ENCODE measurements at regions not wholly inside any gene's neighbourhood (a gene's known extent, or its start where the extent isn't known, plus 50 kb on each side); places are given as distances from the start of the nearest gene placed in this dataset.
"Not testable (repeated sequence)": the region's sequence is repeated elsewhere in the genome, so short reads cannot be mapped to it uniquely, and the experiment has no call there.

DNA sequence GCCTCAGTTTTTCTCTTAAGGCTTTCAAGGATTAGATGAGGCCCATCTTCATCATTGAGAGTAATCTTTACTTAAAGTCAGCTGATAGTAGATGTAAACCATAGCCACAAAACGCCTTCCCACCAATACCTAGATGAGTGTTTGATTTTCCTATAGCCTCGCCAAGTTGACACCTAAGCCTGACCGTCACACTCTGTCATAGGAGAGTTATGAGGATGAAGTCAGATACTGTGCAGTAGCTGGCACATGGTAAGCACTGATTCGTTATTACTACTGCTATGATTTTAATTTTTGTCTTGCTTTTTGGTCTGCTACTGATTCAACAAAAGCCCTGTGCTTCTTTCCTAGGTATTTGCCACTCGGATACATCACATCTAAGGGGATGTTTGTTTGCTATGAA is 395.5 kb downstream of the RPS6KC1 start:
- no peak for DNase-seq (ENCODE audit: low read depth)
- no peak overlapping the region for H3K4me3 ChIP-seq (ENCODE audit: low read depth, low read length)

DNA sequence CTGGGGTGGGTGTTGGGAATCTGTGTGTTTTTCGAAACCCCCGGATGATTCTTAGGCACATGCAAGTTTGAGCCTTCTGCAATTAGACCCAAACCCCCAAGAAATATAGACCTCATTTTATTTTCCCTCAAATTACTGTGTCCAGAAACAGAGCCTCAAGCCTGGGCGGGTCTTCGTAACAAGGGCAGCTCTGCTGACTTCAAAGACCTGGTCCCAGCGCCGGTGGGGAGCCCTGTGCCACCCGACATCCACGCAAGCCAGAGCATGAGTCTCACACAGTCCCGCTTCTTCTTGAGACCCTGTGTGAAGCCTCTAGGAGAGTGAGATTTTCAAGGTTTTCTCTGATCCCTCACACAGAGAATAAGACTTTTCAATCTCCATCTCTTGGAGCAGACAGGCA is 397.3 kb downstream of the RPS6KC1 start:
- DNase-seq (ENCODE audit: low read depth) = no peak
- H3K4me3 ChIP-seq (ENCODE audit: low read depth, low read length) = no peak overlapping the region

GRCh38 chr1:213448776-213449175 is 397.7 kb downstream of the RPS6KC1 start:
- no peak for DNase-seq (ENCODE audit: low read depth)
- no peak overlapping the region for H3K4me3 ChIP-seq (ENCODE audit: low read depth, low read length)

- no peak overlapping the region for H3K4me3 ChIP-seq (ENCODE audit: low read depth, low read length)
- no peak for DNase-seq (ENCODE audit: low read depth)
Observed at GRCh38 chr1:213452501-213452900, 401.5 kb downstream of the RPS6KC1 start.

- H3K4me3 ChIP-seq (ENCODE audit: low read depth, low read length) = no peak overlapping the region
- DNase-seq (ENCODE audit: low read depth) = no peak
Observed at GRCh38 chr1:213457186-213457585, 406.1 kb downstream of the RPS6KC1 start.

- DNase-seq (ENCODE audit: low read depth) = no peak
- no peak overlapping the region for H3K4me3 ChIP-seq (ENCODE audit: low read depth, low read length)
Observed at GRCh38 chr1:213457733-213458132, 406.7 kb downstream of the RPS6KC1 start.

DNA sequence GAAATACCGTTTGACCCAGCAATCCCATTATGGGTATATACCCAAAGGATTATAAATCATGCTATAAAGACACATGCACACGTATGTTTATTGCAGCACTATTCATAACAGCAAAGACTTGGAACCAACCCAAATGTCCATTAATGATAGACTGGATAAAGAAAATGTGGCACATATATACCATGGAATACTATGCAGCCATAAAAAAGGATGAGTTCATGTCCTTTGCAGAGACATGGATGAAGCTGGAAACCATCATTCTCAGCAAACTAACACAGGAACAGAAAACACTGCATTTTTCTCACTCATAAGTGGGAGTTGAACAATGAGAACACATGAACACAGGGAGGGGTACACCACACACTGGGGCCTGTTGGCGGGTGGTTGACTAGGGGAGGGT is 411.3 kb downstream of the RPS6KC1 start:
- not testable (repeated sequence) for H3K4me3 ChIP-seq (ENCODE audit: low read depth, low read length); DNase-seq (ENCODE audit: low read depth)

DNA sequence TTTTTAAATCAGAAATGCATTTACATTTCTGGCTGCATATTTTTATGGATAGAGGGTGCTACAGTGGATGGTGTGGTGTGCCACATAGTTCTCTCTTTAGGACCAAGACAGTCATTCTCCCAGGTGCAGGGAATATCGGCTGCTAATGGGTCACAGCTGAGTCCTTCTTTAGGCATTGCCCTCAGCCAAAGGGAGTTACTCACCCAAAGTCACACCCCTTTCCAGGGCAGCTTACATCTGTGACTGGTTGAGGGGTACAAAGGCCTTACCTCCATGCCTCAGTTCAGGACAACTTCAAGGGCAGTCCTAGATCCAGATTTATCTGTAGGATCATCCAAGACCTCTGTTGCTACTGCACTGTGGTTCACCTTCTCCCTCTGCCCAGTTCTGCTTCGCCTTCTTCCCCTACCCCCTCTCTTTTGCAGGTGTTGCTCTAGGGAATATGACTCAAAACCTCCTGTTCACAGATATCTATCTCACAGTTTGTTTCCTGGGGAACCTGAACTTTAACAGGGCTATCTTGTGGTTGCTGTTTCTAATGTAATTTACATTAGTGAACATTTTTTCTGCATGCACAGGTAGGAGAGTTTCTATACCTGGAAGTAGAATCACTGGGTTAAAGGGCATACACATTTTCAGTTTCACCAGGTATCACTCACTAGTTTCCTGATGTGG is 413.9 kb downstream of the RPS6KC1 start:
- no peak for DNase-seq (ENCODE audit: low read depth)
- no peak overlapping the region for H3K4me3 ChIP-seq (ENCODE audit: low read depth, low read length)

- DNase-seq (ENCODE audit: low read depth) = no peak
- H3K4me3 ChIP-seq (ENCODE audit: low read depth, low read length) = no peak overlapping the region
Observed at GRCh38 chr1:213466541-213466940, 415.5 kb downstream of the RPS6KC1 start.

DNA sequence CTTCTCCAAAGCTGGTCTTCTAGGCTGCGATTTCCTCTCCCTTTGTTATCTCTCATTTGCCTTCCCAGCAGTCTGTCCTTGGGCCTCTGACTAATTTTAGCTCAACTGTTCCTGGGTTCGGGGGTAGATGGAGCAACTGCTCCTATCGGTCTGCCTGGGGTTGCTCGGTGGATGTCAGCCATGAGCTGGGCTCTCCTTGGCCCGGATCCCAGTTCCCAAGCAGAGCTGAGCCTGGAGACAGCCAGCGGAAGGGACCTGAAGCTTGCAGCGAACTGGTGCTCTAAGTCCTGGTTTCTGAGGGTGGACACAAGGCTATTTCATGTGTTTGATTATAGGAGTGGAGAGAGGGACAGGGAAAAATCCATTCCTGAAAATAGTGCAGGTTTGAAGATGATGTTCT is 423.0 kb downstream of the RPS6KC1 start:
- H3K4me3 ChIP-seq (ENCODE audit: low read depth, low read length) = no peak overlapping the region
- no peak for DNase-seq (ENCODE audit: low read depth)

GRCh38 chr1:213481395-213481794 is 430.4 kb downstream of the RPS6KC1 start:
- DNase-seq (ENCODE audit: low read depth) = no peak
- no peak overlapping the region for H3K4me3 ChIP-seq (ENCODE audit: low read depth, low read length)

GRCh38 chr1:213484333-213484732 is 433.3 kb downstream of the RPS6KC1 start:
- H3K4me3 ChIP-seq (ENCODE audit: low read depth, low read length) = no peak overlapping the region
- no peak for DNase-seq (ENCODE audit: low read depth)

- H3K4me3 ChIP-seq (ENCODE audit: low read depth, low read length) = no peak overlapping the region
- no peak for DNase-seq (ENCODE audit: low read depth)
Observed at GRCh38 chr1:213484758-213485157, 433.7 kb downstream of the RPS6KC1 start.

GRCh38 chr1:213486488-213486887 is 435.4 kb downstream of the RPS6KC1 start:
- no peak overlapping the region for H3K4me3 ChIP-seq (ENCODE audit: low read depth, low read length)
- DNase-seq (ENCODE audit: low read depth) = no peak

GRCh38 chr1:213491468-213491867 is 440.4 kb downstream of the RPS6KC1 start:
- DNase-seq (ENCODE audit: low read depth) = no peak
- no peak overlapping the region for H3K4me3 ChIP-seq (ENCODE audit: low read depth, low read length)

DNA sequence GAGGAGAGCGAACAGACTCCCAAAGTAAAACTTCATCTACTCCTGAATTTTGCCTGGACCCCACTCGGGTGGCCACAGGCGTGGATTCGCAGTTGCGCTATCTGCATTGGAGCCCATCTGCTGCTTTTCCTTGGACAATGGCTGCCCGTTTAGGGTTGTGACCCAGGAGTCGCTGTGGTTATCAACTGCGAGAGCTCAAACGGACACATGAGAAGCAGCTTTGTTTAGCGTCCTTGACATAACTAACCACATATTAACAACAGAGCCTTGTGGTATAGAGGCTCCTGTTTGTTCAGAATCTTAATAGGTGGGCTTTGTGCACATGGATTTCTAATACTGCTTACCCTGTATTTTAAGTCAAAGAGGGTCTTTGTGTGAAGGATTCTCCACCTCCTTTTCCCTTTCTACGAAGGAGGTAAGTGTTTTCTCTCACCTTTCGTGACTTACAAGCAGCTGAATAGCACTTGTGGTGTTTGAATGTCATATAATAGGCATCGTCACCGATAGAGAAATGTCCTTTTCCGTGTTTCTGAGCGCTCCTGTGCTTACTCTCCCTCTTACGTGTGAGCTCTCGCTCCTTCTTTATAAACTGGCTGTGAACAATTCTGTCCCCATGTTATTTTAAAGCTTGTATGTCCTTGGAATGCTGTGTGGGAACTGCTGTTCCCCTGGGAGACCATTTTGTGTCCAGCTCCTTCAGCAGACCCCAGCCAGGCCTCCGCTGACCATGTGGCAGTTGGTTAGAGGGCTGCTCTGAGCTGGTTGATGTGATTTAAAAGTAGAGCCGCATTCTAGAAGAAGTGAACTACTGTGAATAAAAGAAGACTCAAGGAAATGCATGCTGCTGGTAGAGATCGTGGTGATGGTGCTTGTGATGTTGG is 441.4 kb downstream of the RPS6KC1 start:
- no peak for DNase-seq (ENCODE audit: low read depth)

DNA sequence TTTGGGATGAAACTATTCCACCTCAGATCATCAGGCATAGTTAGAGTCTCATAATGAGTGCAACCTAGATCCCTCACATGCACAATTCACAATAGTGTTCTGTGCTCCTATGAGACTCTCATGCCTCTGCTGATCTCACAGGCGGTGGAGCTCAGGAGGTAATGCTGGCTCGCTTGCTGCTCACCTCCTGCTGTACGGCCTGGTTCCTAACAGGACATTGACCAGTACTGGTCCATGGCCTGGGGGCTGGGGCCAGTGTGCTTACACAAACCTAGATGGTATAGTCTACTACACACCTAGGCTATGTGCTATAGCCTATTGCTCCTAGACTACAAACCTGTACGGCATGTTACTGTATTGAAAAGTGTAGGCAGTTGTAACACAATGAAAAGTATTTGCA is 448.4 kb downstream of the RPS6KC1 start:
- no peak overlapping the region for H3K4me3 ChIP-seq (ENCODE audit: low read depth, low read length)
- DNase-seq (ENCODE audit: low read depth) = no peak

More for the DNA sequence above, 441.4 kb downstream of the RPS6KC1 start:
- H3K4me3 ChIP-seq (ENCODE audit: low read depth, low read length) = no peak overlapping the region

DNA sequence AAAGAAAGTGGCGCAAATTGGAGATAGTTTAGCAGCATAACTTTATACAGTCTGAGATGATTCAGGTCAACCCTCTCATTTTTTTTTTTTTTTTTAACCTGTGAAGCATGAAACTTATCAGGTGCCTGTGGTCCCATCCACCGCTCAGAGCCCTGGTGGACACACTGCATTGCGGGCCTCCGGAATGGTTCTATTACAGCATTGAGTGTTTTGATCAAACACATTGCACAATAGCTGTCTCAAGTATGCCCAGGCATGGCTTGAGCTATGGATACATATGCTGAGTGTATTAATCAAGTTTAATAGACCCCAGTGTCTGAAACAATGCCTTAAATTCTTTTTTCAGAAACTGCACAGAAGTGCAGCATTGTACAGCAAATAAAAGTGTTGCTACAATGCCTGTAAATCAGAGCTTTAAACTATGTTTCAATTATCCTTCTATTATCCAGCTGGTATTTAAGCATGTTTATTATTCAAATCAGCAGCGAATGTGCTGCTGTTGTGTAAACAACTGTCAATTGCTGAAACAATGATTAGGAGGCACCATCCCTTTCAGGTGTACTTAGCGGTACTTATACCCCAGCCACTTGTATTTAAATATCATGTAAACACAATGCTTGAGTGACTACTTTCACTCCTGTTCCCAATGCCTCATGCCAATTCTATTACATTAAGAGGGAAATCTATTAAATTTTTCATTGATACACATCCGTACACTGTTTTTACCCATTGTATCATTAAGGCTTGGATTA is 456.6 kb downstream of the RPS6KC1 start:
- no peak for DNase-seq (ENCODE audit: low read depth)
- H3K4me3 ChIP-seq (ENCODE audit: low read depth, low read length) = no peak overlapping the region

DNA sequence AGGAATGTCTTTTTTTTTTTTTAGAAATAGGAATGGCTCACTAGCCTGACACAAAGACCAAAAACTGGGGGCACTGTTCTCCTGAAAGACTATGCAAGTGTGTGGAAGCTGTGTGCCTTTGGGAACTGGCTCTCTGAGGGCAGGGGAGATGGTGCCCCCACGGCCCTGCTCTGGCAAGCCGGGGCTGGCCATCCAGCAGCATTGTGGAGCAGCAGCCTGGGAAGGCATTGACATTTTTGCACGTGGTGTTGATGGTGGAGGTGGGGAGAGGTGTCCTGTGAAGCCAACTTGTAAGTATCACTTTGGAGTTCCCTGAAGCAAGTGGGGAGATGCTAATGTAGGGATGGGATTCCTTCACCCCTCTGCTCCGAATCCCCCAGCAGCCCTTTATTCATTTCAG is 460.1 kb downstream of the RPS6KC1 start:
- DNase-seq (ENCODE audit: low read depth) = no peak
- H3K4me3 ChIP-seq (ENCODE audit: low read depth, low read length) = no peak overlapping the region

GRCh38 chr1:213512316-213512715 is 461.3 kb downstream of the RPS6KC1 start:
- no peak for DNase-seq (ENCODE audit: low read depth)
- no peak overlapping the region for H3K4me3 ChIP-seq (ENCODE audit: low read depth, low read length)
